GM21825 (cell line): ENCODE measurements at regions not wholly inside any gene's neighbourhood (a gene's known extent, or its start where the extent isn't known, plus 50 kb on each side); places are given as distances from the start of the nearest gene placed in this dataset.

Experiments used
- ATAC-seq: cut with Tn5 transposase; IDR thresholded peaks from one replicate; pipeline ENCODE4 v1.9.1; 2021; ENCODE audit warnings: mild to moderate bottlenecking, moderate library complexity; ENCODE audit not compliant: unreplicated experiment

GRCh38 chr11:15378941-15379340, 264.2 kb downstream of the INSC start:
- no peak for ATAC-seq

DNA sequence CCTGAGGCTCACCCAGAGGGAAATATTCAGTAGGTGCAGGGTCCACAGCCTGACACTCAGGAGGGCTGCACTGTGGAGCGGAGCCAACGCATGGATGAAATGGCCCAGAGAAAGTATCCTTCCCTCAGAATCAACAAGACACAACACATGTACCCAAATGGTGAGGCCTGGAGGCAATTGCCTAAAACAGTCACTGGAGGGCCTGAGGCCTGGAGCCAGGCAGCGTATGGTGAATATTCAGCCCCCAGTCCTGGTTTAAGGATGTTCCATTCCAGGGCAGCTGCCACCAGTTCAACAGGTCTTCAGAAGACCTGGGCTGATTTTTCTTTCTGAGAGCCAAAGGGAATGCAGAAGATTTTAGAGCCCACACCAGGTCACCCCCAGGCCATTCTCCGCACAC, 264.8 kb downstream of the INSC start:
- no peak for ATAC-seq

DNA sequence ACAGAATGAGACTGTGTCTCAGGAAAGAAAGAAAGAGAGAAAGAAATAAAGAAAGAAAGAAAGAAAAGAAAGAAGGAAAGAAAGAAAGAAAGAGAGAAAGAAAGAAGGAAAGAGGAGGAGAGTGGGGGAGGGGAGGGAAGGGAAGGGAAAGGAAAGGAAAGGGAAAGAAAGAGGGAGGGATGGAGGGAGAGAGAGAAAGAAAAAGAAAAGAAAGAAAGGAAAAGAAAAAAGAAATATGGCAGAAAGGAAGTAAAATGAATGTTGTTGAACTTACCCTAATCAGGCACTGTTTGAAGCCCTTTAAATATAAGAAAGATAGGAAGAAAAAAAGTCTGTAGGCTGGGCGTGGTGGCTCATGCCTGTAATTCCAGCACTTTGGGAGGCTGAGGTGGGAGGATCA, 276.1 kb downstream of the INSC start:
- ATAC-seq: no peak

GRCh38 chr11:15396778-15397177, 282.1 kb downstream of the INSC start:
- no peak for ATAC-seq

- ATAC-seq: no peak
Measured at GRCh38 chr11:15406851-15407351, 292.2 kb downstream of the INSC start.

DNA sequence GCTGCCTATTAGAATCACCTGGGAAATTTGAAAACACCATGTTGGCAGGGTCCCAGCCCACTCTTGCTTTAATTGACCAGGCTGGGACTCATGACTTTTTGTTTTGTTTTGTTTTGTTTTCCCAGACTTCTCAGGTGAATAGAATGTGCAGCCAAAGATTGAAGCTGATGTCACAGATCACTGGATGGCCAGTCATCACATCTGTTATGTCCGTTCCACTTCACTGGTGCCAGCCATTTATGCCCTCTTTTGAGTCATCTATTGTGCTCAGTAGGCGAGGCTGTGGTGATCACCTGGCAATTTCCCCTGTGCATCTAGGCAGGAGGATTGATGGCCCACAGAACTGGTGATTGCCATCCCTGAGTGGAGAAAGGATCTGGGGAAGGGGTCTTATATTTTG, 297.3 kb downstream of the INSC start:
- no peak for ATAC-seq

DNA sequence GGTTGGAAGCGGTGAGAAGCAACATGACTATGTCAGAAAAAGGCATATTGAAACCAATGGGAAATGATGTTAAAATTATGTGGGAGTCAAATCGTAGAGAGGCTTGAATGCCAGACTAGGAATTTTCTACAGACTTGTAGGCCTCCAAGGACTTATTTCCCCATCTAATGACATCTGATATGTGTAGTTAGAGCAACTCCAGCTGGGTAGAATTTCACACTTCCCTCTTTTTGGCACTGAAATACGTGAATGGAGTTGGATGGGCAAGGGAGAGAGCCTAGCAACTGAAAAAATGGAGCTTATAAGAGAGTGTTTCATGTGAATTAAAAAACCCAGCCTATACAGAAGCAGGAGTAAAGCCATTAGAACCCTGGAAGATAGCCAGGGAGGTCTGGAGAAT, 304.2 kb downstream of the INSC start:
- no peak for ATAC-seq

DNA sequence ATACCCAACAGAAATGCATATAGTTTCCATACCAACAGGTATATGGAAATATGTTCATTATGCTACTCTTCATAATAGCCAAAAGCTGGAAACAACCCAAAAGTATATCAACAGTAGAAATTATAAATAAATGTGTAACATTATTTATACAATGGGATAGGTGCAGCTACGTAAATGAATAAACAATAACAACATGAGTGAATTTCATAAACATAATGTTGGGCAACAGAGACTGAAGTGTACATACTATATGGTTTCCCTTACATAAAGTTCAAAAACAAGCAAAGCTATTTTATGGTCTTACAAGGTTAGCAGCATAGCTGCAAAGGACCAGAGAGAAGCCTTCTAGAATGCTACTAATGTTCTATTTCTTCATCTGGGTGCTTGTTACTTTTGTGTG, 305.0 kb downstream of the INSC start:
- no peak for ATAC-seq

GRCh38 chr11:15430381-15430780, 315.7 kb downstream of the INSC start:
- no peak for ATAC-seq

DNA sequence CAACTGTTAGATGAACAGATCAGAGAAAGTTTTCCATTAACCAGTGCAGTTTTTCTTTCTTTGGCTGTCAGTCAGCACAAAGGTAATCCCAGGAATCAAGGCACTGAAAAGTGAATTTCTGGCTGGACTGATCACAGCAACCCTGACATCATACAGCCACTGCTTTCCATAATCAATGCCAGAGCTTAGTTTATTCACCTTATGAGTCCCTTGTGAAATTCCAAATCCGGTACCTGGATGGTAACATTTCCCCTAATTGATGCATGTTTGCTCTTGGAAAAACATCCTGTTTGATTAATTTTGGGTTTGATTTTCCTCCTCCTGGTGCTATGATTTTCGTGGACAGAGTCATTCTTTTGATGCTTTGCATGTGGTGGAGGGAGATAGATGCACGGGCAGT, 319.8 kb downstream of the INSC start:
- no peak for ATAC-seq

GRCh38 chr11:15446315-15446714, 331.6 kb downstream of the INSC start:
- ATAC-seq: no peak

DNA sequence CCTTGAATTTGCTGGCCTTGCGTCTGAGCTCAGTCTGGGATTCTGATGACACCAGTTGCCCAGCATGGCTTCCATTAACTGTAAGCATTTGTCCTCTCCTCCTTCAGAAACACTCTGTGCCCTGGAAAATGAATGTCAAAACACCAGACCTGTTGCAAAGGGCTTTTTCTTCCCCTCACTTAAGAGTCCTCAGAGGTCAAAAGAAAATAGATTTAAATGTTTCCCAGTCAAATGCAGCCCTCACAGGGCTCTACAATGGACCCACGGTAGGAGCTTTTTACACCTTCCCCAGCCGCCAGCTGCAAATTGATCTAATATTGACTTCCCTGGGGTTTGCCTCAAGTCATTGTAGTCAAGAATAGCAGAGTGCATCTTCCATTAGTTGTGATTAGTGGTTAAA, 332.2 kb downstream of the INSC start:
- no peak for ATAC-seq

DNA sequence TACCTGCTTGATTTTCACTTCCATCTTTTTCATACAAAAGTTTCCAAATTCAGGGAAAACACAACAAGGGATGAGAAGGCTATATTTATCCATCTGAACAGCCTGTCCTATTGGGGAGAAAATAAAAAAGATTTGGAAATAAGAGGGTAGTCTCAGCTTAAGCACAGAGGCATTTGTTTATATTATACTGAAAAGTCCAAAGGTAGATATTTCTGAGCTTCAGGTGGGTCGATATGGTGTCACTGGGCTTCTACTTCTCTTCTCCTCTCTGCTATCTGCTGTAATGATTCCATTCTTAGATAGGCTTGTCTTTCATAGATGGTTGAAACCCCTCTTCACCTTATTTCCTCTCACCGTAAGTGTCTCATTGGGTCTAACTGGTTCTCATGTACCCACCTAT, 337.0 kb downstream of the INSC start:
- no peak for ATAC-seq

DNA sequence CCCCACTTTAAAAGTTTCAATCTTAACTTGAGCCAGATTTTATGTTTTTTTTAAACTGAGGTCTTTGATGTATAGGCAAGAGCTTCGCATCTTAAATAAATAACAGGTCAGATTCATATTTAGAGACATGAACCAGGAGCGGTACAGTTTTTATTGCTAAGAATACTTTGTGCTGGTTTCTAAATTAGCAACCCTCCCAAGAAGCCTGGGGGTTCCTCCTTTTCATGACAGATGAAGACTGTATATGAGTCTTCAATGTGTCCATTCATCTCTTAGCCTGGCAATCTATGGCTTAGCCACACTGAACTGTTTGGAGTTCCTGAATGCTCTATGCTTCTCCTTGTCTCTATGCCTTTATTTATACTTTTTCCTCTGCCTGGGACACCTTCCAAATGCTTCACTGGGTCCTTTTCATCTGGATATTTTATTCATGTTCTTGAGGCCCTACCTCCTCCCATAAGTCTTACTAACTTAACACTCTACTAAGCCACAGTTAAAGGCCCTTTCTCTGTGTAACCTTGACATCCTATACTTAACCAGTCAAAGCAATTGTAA, 338.6 kb downstream of the INSC start:
- ATAC-seq: no peak

GRCh38 chr11:15468466-15468865, 353.7 kb downstream of the INSC start:
- ATAC-seq: no peak

- ATAC-seq: no peak
Measured at GRCh38 chr11:15471048-15471894, 356.5 kb downstream of the INSC start.

GRCh38 chr11:15471895-15472799, 357.4 kb downstream of the INSC start:
- no peak for ATAC-seq

- ATAC-seq: peak; percentile 85
Measured at GRCh38 chr11:15473954-15474837, 359.5 kb downstream of the INSC start.

DNA sequence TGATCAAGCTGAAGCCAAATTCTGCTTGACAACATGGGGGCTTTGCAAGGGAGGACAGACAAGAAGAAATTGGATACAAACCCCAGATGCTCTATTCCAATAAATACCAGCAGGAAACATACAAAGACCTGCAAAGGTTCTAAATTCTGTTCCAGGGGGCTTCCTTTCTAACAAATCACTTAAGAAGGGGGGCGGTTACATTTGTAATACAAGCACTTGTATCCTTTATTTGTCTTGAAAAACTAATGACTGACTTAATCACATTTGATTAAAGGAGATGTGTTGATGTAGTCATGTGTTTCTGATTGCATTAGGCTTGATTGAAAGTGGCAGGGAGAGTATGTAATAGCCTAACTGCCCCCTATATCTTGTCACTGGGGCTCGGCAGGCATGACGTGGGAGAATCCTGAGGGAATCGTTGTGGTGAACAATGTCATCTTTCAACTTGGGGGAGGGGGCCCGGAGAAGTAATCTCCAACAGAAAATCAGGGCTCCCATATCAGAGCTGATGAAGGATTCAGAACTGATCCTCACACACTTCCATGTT, 361.7 kb downstream of the INSC start:
- no peak for ATAC-seq

DNA sequence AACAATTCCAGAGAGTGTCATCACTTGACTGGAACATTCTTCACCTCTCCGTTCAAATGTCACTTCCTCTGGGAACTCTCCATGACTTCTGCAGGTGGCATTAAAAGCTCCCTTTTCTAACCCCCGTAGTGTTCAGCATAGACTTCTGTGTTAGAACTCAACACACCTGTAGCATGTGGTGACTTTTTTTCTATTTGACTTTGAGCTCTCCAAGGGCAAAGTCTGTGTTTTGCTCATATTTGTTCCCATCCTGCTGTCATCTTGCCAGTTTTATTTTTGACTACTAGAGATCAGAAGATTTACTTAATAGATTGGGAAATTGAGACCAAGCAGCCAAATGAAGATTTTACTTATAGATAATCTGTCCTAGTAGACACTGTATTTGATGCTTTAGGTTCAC, 367.1 kb downstream of the INSC start:
- no peak for ATAC-seq
